Uterus (tissue), 3 donors: ENCODE measurements at regions not wholly inside any gene's neighbourhood (a gene's known extent, or its start where the extent isn't known, plus 50 kb on each side); places are given as distances from the start of the nearest gene placed in this dataset.

Experiments used
- DNase-seq, 2 donors: peaks; one replicate each; pipeline ENCODE4 v3.0.0-alpha.2; 2019 to 2020
- H3K27ac ChIP-seq, 2 donors: fragments of 200-600 bp; sonication (generic); 1 replicate in 1 of 2; 2 replicates in 1 of 2; pipeline ENCODE4 v1.5.1; 2016 to 2018
- H3K27me3 ChIP-seq, 2 donors: fragments of 200-600 bp; sonication (generic); one replicate each; pipeline ENCODE4 v1.5.1; 2018 to 2019; ENCODE audit warnings: control low read depth in 1 of 2
- H3K36me3 ChIP-seq, 2 donors: fragments of 200-600 bp; sonication (generic); one replicate each; pipeline ENCODE4 v1.5.1; 2019; ENCODE audit warnings: control low read depth in 1 of 2
- H3K4me1 ChIP-seq, 2 donors: fragments of 200-600 bp; sonication (generic); one replicate each; pipeline ENCODE4 v1.5.1; 2018 to 2019; ENCODE audit warnings: control low read depth in 1 of 2
- H3K4me3 ChIP-seq, 2 donors: fragments of 200-600 bp; sonication (generic); 1 replicate in 1 of 2; 2 replicates in 1 of 2; pipeline ENCODE4 v1.5.1; 2018 to 2019; ENCODE audit warnings: mild to moderate bottlenecking in 1 of 2
- H3K9me3 ChIP-seq, 2 donors: fragments of 200-600 bp; sonication (generic); one replicate each; pipeline ENCODE4 v1.5.1; 2019; ENCODE audit warnings: control low read depth in 1 of 2
- POLR2A ChIP-seq, 2 donors: fragments of 450-650 bp; IDR thresholded peaks; one replicate each; pipeline ENCODE4 v1.6.1; 2016; ENCODE audit warnings: antibody characterized with exemption in 2 of 2, mild to moderate bottlenecking in 1 of 2, moderate library complexity in 1 of 2
- intact Hi-C: fragments of 100-400 bp; cut with DNase I; formaldehyde crosslinking; loops from one replicate; pipeline ENCODE4 v1.15.1; 2023; ENCODE audit warnings: low total_unique reads
- TF ChIP-seq, protein P1 (sequence below), 4 experiments: fragments of 200-600 bp in 2 of 4; fragments of 450-650 bp in 2 of 4; sonication (generic) in 2 of 4; IDR thresholded peaks; one replicate each; pipeline ENCODE4 v1.5.1; 2016 to 2019; ENCODE audit warnings: antibody characterized with exemption in 4 of 4, mild to moderate bottlenecking in 2 of 4, moderate library complexity in 1 of 4
- donor health status: DM: yes; HTN: yes; CAD: no.

- H3K4me3 ChIP-seq: no peak overlapping the region
- intact Hi-C loops: no loop called here
- H3K36me3 ChIP-seq: no peaks in the 10 kb centered on the region
- H3K27me3 ChIP-seq: no peaks in the 10 kb centered on the region
- TF ChIP-seq POLR2A (IDR thresholded peaks at IDR 0.05): no peak
- TF ChIP-seq, protein P1, sequence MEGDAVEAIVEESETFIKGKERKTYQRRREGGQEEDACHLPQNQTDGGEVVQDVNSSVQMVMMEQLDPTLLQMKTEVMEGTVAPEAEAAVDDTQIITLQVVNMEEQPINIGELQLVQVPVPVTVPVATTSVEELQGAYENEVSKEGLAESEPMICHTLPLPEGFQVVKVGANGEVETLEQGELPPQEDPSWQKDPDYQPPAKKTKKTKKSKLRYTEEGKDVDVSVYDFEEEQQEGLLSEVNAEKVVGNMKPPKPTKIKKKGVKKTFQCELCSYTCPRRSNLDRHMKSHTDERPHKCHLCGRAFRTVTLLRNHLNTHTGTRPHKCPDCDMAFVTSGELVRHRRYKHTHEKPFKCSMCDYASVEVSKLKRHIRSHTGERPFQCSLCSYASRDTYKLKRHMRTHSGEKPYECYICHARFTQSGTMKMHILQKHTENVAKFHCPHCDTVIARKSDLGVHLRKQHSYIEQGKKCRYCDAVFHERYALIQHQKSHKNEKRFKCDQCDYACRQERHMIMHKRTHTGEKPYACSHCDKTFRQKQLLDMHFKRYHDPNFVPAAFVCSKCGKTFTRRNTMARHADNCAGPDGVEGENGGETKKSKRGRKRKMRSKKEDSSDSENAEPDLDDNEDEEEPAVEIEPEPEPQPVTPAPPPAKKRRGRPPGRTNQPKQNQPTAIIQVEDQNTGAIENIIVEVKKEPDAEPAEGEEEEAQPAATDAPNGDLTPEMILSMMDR (IDR thresholded peaks at IDR 0.05): no peak
- H3K27ac ChIP-seq: no peak overlapping the region
- no peaks in the 10 kb centered on the region for H3K9me3 ChIP-seq
- H3K4me1 ChIP-seq: no peaks in the 10 kb centered on the region
- DNase-seq: no peak
These were observed 433.4 kb upstream of the IL12A start for GRCh38 chr3:159555205-159555604.

DNA sequence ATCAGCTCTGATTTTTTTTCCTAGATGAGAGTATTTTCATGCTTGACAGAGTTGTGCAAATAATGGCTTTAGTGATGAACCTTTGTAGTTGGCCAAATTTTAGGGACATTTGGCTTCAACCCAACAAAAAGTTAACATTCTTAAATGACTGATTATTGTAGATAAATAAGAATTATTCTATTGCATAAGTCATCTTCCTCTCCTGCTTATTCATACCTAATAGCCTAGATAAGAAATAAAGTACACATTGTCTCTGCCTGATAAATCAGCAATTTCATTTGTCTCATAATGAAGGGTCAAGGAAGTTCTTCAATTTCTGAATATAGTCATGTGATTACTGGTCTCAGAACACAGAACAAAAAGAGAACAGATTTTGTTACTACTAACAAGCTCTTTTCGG lies 428.9 kb upstream of the IL12A start:
- DNase-seq: no peak
- H3K36me3 ChIP-seq: no peaks in the 10 kb centered on the region
- no peaks in the 10 kb centered on the region for H3K27me3 ChIP-seq
- no peaks in the 10 kb centered on the region for H3K9me3 ChIP-seq
- TF ChIP-seq, protein P1 (IDR thresholded peaks at IDR 0.05): no peak
- no peak for TF ChIP-seq POLR2A (IDR thresholded peaks at IDR 0.05)
- intact Hi-C loops: no loop called here
- no peaks in the 10 kb centered on the region for H3K4me1 ChIP-seq
- H3K4me3 ChIP-seq: no peak overlapping the region
- no peak overlapping the region for H3K27ac ChIP-seq

DNA sequence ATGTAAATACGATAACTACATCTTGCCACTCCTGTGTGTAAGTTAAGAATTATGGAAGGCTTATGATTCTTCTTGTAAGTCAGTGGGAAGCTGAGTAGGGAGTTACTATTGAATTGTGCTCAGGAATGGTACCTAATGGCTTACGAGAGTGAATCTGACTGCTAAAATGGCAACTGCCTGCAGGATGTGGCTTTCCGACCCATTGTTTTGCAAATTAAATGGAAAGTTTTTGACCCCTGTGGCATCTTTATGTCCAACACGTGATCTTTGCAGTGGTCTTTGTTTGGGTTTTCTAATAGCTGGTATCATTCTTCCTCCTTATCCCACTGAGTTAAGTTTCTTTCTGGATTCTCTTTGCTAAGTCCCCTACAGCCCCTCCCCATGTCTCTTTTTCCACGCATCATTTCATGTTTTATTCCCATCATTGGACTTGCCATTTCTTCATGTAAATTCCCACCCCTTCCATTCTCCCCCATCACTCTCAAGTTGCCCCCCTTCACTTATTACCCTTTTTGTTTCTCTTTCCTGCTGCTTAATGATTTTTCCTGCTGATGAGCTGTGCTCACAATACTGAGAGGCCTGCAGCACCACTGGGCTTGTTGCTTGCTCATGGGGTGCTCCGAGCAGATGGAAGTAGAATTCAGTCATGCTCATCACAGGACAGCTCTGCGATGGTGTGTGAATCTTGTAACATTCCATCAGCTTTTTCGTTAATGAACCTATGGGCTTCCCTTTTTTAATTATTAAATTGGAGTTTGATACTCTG lies 428.2 kb upstream of the IL12A start:
- no peaks in the 10 kb centered on the region for H3K36me3 ChIP-seq
- TF ChIP-seq, protein P1 (IDR thresholded peaks at IDR 0.05): no peak
- no peak for TF ChIP-seq POLR2A (IDR thresholded peaks at IDR 0.05)
- no peak for DNase-seq
- no peaks in the 10 kb centered on the region for H3K27me3 ChIP-seq
- no peaks in the 10 kb centered on the region for H3K9me3 ChIP-seq
- H3K27ac ChIP-seq: no peak overlapping the region
- intact Hi-C loops: no loop called here
- no peak overlapping the region for H3K4me3 ChIP-seq
- no peaks in the 10 kb centered on the region for H3K4me1 ChIP-seq

DNA sequence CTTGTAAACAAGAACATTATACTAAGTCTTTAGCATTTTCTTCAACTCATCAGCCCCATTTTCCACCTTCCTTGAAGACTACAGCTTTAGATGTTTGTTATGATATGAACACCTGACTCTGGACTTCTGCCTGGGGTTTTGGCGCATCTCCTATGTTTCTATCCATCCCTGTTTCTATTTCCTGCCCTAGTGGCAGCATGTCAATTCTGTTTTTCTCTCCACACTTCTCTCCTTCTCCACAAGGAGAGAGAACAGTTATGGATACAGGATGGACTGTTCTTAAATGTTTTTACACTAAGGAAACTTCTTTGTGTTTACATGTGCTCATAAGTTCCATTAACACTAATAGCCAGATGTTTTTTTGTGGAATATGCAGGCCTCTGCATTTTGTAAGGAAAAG lies 423.3 kb upstream of the IL12A start:
- Histone ChIP-seq H3K9me3 (no peaks in the 10 kb centered on the region), H3K36me3 (no peaks in the 10 kb centered on the region), H3K4me3 (no peak overlapping the region), H3K27me3 (no peaks in the 10 kb centered on the region), H3K4me1 (no peaks in the 10 kb centered on the region), H3K27ac (no peak overlapping the region)
- DNase-seq: no peak
- intact Hi-C loops: no loop called here
- no peak for TF ChIP-seq POLR2A (IDR thresholded peaks at IDR 0.05)
- TF ChIP-seq, protein P1 (IDR thresholded peaks at IDR 0.05): no peak

DNA sequence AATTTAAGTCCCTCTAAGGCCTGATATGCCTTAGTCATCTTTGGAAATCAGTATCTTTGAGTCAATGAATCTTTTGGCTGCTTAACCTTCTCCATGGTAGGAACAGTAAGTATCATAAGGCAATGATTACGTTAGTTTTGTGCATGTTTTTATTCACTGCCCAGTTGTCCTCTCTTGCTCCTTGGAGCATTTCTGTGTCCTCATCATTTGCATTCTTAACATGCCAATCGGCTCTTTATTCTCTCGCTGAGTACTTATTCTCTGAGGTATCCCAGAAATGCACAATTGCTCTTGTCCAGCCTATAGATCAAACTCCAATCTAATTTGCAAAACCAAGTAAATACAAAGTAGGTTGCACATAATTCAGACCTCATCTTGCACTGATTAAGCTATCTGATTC lies 405.0 kb upstream of the IL12A start:
- Histone ChIP-seq H3K4me1 (no peaks in the 10 kb centered on the region), H3K27me3 (no peaks in the 10 kb centered on the region), H3K27ac (no peak overlapping the region), H3K36me3 (no peaks in the 10 kb centered on the region), H3K9me3 (no peaks in the 10 kb centered on the region), H3K4me3 (no peak overlapping the region)
- intact Hi-C loops: no loop called here
- TF ChIP-seq POLR2A (IDR thresholded peaks at IDR 0.05): no peak
- TF ChIP-seq, protein P1 (IDR thresholded peaks at IDR 0.05): no peak
- DNase-seq: no peak
